Raji (cell line): ENCODE measurements at regions not wholly inside any gene's neighbourhood (a gene's known extent, or its start where the extent isn't known, plus 50 kb on each side); places are given as distances from the start of the nearest gene placed in this dataset.

Experiments used
- POLR2A ChIP-seq: IDR thresholded peaks from 2 replicates; pipeline ENCODE4 v1.6.1; 2011; ENCODE audit warnings: low read depth, low read length, control low read depth; ENCODE audit not compliant: insufficient read depth

- no peak for TF ChIP-seq POLR2A
Observed at GRCh38 chr7:69285854-69286253, 312.4 kb upstream of the AUTS2 start.

- TF ChIP-seq POLR2A: no peak
Observed at GRCh38 chr7:69295977-69296376, 302.3 kb upstream of the AUTS2 start.

GRCh38 chr7:69301253-69301652 is 297.0 kb upstream of the AUTS2 start:
- no peak for TF ChIP-seq POLR2A

GRCh38 chr7:69309601-69310000 is 288.7 kb upstream of the AUTS2 start:
- TF ChIP-seq POLR2A: no peak

GRCh38 chr7:69311489-69311888 is 286.8 kb upstream of the AUTS2 start:
- no peak for TF ChIP-seq POLR2A

- no peak for TF ChIP-seq POLR2A
Observed at GRCh38 chr7:69318794-69319193, 279.5 kb upstream of the AUTS2 start.

GRCh38 chr7:69328516-69328915 is 269.8 kb upstream of the AUTS2 start:
- no peak for TF ChIP-seq POLR2A

- TF ChIP-seq POLR2A: no peak
Observed at GRCh38 chr7:69334701-69335100, 263.6 kb upstream of the AUTS2 start.

GRCh38 chr7:69335331-69335730 is 262.9 kb upstream of the AUTS2 start:
- no peak for TF ChIP-seq POLR2A

GRCh38 chr7:69336976-69337375 is 261.3 kb upstream of the AUTS2 start:
- no peak for TF ChIP-seq POLR2A

- TF ChIP-seq POLR2A: no peak
Observed at GRCh38 chr7:69338144-69338543, 260.1 kb upstream of the AUTS2 start.

- TF ChIP-seq POLR2A: no peak
Observed at GRCh38 chr7:69341288-69341687, 257.0 kb upstream of the AUTS2 start.

GRCh38 chr7:69342154-69342884 is 256.0 kb upstream of the AUTS2 start:
- TF ChIP-seq POLR2A: no peak

- TF ChIP-seq POLR2A: no peak
Observed at GRCh38 chr7:69349291-69349690, 249.0 kb upstream of the AUTS2 start.

GRCh38 chr7:69358163-69358821 is 240.0 kb upstream of the AUTS2 start:
- TF ChIP-seq POLR2A: no peak

- TF ChIP-seq POLR2A: no peak
Observed at GRCh38 chr7:69359003-69359700, 239.1 kb upstream of the AUTS2 start.
